ENCODE measurements at regions not wholly inside any gene's neighbourhood (a gene's known extent, or its start where the extent isn't known, plus 50 kb on each side); places are given as distances from the start of the nearest gene placed in this dataset.
"Not testable (repeated sequence)": the region's sequence is repeated elsewhere in the genome, so short reads cannot be mapped to it uniquely, and the experiment has no call there.

DNA sequence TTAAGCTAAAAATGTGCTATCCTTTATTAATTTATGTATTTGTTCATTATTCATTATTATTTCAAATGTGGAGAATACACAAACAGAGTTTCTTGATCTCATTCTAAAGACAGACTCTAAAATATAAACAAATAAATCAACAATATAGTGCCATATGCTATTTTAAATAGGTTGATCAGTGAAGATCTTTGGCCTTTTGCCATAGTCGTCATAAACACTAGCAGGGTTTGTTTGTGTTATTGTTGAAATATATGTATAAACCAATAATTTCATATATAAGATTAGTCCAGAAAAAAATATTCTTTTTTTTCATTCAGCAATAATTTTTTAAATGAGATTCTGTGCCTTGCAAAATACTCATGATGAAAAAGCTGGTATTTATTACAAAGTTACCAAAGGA is 62.1 kb upstream of the KYNU start:
- Histone ChIP-seq H3K36me3 (ENCODE audit: control insufficient read depth, insufficient read depth, low read length) (no peaks in the 10 kb centered on the region), H3K4me2 (ENCODE audit: low read length) (no peak overlapping the region), H3K9ac (no peak overlapping the region), H3K79me2 (no peaks in the 10 kb centered on the region), H3K4me3 (ENCODE audit: low read depth, low read length) (no peak overlapping the region), H2AFZ (no peak overlapping the region), H3K4me1 (no peaks in the 10 kb centered on the region), H3K27me3 (ENCODE audit: control insufficient read depth, insufficient read depth, low read length) (no peaks in the 10 kb centered on the region), H3K27ac (no peak overlapping the region), H3K9me3 (ENCODE audit: control insufficient read depth, low read length) (no peaks in the 10 kb centered on the region)
- TF ChIP-seq, protein P1, sequence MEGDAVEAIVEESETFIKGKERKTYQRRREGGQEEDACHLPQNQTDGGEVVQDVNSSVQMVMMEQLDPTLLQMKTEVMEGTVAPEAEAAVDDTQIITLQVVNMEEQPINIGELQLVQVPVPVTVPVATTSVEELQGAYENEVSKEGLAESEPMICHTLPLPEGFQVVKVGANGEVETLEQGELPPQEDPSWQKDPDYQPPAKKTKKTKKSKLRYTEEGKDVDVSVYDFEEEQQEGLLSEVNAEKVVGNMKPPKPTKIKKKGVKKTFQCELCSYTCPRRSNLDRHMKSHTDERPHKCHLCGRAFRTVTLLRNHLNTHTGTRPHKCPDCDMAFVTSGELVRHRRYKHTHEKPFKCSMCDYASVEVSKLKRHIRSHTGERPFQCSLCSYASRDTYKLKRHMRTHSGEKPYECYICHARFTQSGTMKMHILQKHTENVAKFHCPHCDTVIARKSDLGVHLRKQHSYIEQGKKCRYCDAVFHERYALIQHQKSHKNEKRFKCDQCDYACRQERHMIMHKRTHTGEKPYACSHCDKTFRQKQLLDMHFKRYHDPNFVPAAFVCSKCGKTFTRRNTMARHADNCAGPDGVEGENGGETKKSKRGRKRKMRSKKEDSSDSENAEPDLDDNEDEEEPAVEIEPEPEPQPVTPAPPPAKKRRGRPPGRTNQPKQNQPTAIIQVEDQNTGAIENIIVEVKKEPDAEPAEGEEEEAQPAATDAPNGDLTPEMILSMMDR (IDR thresholded peaks at IDR 0.05): no peak

DNA sequence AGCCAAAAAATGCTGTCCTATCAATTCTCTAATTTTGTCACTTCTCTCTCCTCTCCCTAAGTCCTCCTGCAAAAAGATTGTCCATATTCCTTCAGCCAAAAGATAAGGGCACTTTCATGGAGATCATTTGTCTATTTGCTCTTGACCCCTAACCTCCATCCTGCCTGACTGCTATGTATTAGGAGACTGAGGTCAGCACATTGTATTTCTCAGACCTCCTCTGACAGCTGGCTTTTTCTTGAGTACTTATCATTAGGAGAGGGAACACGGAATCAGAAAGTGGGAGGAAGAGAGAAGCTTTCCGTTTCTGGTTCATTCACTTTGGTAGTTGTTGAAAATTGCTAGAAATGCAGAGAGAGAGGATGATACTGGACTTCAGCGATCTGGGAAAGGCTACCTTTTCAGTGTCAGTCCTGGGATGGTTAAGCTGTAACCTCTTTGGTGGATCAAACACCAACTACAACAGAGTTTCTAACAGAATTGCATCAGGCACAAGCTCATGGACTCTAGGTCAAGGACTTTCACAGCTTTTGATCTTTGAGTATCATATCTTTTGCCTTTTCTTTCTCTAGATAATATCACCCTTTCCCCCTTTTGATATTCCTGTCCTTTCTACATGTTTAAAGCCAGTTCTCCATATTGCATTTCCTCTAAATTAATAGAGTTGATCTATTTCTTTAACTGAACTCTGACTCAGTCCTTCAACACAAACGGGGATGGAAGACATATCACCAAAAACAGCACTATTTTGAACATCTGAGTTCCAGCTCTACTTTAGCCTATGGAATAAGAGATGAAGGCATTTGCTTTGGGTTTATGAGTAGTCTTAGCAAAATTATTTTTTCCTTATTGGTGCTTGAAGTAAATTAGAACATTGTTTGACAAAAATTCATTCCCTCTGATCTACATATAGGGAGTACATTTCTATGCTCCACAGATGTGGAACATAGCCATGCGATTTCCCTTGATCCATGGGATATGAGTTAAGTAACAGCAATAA is 63.3 kb upstream of the KYNU start:
- no peaks in the 10 kb centered on the region for H3K9me3 ChIP-seq (ENCODE audit: control insufficient read depth, low read length)
- no peak overlapping the region for H3K27ac ChIP-seq
- no peaks in the 10 kb centered on the region for H3K4me1 ChIP-seq
- no peak overlapping the region for H2AFZ ChIP-seq
- no peaks in the 10 kb centered on the region for H3K27me3 ChIP-seq (ENCODE audit: control insufficient read depth, insufficient read depth, low read length)
- no peak overlapping the region for H3K4me3 ChIP-seq (ENCODE audit: low read depth, low read length)
- H3K36me3 ChIP-seq (ENCODE audit: control insufficient read depth, insufficient read depth, low read length): no peaks in the 10 kb centered on the region
- TF ChIP-seq, protein P1 (IDR thresholded peaks at IDR 0.05): no peak
- no peaks in the 10 kb centered on the region for H3K79me2 ChIP-seq
- H3K4me2 ChIP-seq (ENCODE audit: low read length): no peak overlapping the region
- H3K9ac ChIP-seq: no peak overlapping the region

DNA sequence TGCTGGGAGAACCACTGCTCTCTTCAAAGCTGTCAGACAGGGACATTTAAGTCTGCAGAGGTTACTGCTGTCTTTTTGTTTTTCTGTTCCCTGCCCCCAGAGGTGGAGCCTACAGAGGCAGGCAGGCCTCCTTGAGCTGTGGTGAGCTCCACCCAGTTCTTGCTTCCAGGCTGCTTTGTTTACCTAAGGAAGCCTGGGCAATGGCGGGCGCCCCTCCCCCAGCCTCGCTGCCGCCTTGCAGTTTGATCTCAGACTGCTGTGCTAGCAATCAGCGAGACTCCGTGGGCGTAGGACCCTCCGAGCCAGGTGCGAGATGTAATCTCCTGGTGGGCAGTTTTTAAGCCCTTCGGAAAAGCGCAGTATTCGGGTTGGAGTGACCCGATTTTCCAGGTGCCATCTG is 65.8 kb upstream of the KYNU start:
- not testable (repeated sequence) for H3K4me1 ChIP-seq; H3K4me3 ChIP-seq (ENCODE audit: low read depth, low read length); H3K27ac ChIP-seq; H3K9me3 ChIP-seq (ENCODE audit: control insufficient read depth, low read length); H3K36me3 ChIP-seq (ENCODE audit: control insufficient read depth, insufficient read depth, low read length); H2AFZ ChIP-seq; H3K79me2 ChIP-seq; H3K9ac ChIP-seq; H3K27me3 ChIP-seq (ENCODE audit: control insufficient read depth, insufficient read depth, low read length); H3K4me2 ChIP-seq (ENCODE audit: low read length)

DNA sequence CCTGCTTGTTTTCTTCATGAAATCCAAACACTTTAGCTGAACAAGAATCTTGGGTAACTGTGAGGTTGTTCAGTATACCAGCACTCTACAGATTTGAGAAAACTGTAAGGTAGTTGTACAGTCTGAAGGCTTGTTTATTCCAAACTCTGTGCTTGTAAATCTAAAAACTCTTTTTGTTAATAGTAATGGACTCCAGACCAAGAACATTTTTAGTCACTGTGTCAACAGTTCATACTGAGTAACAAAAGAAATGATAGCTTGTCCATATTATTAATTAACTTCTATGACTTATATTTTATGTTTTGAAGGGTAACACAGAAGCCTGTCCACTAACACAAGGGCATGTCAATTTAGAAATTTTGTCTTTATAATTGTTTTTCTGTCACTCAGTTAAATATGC is 72.2 kb upstream of the KYNU start:
- Histone ChIP-seq H3K4me1 (no peaks in the 10 kb centered on the region), H3K27ac (no peak overlapping the region), H3K4me2 (ENCODE audit: low read length) (no peak overlapping the region), H3K4me3 (ENCODE audit: low read depth, low read length) (no peak overlapping the region), H2AFZ (no peak overlapping the region), H3K79me2 (no peaks in the 10 kb centered on the region), H3K27me3 (ENCODE audit: control insufficient read depth, insufficient read depth, low read length) (no peaks in the 10 kb centered on the region), H3K9ac (no peak overlapping the region), H3K9me3 (ENCODE audit: control insufficient read depth, low read length) (no peaks in the 10 kb centered on the region), H3K36me3 (ENCODE audit: control insufficient read depth, insufficient read depth, low read length) (no peaks in the 10 kb centered on the region)
- TF ChIP-seq, protein P1 (IDR thresholded peaks at IDR 0.05): no peak

DNA sequence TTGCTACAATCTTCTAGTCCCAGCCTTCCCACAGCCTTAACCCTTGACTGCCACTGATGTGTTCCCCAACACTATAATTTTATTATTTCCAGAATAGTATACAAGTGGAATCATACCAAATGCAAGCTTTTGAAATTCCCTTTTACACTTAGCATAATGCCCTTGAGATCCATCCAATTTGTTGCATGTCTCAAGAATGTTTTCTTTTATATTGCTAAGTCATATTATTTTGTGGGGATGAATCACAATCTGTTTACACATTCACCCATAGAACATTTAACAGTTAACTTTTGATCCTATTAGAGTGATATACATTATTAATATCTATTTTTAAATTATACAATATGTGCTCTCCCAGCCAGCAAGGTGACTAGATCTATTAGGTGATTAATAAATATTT is 74.3 kb upstream of the KYNU start:
- Histone ChIP-seq H3K79me2 (no peaks in the 10 kb centered on the region), H3K9me3 (ENCODE audit: control insufficient read depth, low read length) (no peaks in the 10 kb centered on the region), H3K27me3 (ENCODE audit: control insufficient read depth, insufficient read depth, low read length) (no peaks in the 10 kb centered on the region), H3K36me3 (ENCODE audit: control insufficient read depth, insufficient read depth, low read length) (no peaks in the 10 kb centered on the region), H3K27ac (no peak overlapping the region), H3K9ac (no peak overlapping the region), H2AFZ (no peak overlapping the region), H3K4me2 (ENCODE audit: low read length) (no peak overlapping the region), H3K4me1 (no peaks in the 10 kb centered on the region), H3K4me3 (ENCODE audit: low read depth, low read length) (no peak overlapping the region)
- TF ChIP-seq, protein P1 (IDR thresholded peaks at IDR 0.05): no peak
